ENCODE measurements at regions not wholly inside any gene's neighbourhood (a gene's known extent, or its start where the extent isn't known, plus 50 kb on each side); places are given as distances from the start of the nearest gene placed in this dataset.

DNA sequence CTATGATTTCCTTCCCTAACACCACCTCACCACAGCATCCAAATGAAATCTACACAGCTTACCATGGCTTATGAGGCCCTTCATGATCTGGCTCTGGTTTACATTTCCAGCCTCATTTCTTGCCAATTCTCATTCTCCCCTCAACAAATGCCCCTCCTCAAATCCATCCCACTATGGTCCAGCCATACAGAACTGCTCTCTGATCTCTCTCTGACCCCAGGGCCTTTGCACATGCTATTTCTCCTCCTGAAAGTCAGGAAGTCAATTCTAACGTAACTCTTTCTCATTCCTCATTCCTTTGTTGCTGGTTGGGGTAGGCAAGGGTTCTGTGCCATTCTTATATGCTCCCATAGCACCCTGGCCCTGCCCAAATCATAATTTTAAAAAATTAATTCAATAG is 120.0 kb downstream of the LRIG2 start:
- H3K36me3 ChIP-seq, result no peaks in the 10 kb centered on the region
- no peak for ATAC-seq
- H3K9me3 ChIP-seq, result no peaks in the 10 kb centered on the region
- no peak overlapping the region for H3K27ac ChIP-seq
- no peak overlapping the region for H3K4me3 ChIP-seq
- no peaks in the 10 kb centered on the region for H3K27me3 ChIP-seq
- no peak for TF ChIP-seq EP300 (IDR thresholded peaks at IDR 0.05)
- TF ChIP-seq, protein P1, sequence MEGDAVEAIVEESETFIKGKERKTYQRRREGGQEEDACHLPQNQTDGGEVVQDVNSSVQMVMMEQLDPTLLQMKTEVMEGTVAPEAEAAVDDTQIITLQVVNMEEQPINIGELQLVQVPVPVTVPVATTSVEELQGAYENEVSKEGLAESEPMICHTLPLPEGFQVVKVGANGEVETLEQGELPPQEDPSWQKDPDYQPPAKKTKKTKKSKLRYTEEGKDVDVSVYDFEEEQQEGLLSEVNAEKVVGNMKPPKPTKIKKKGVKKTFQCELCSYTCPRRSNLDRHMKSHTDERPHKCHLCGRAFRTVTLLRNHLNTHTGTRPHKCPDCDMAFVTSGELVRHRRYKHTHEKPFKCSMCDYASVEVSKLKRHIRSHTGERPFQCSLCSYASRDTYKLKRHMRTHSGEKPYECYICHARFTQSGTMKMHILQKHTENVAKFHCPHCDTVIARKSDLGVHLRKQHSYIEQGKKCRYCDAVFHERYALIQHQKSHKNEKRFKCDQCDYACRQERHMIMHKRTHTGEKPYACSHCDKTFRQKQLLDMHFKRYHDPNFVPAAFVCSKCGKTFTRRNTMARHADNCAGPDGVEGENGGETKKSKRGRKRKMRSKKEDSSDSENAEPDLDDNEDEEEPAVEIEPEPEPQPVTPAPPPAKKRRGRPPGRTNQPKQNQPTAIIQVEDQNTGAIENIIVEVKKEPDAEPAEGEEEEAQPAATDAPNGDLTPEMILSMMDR (IDR thresholded peaks at IDR 0.05), result no peak
- TF ChIP-seq POLR2AphosphoS5 (IDR thresholded peaks at IDR 0.05), result no peak
- TF ChIP-seq POLR2A (IDR thresholded peaks at IDR 0.05), result no peak
- no peaks in the 10 kb centered on the region for H3K4me1 ChIP-seq
- 73 to 100% methylated on average over 1 of the region's 1 CpG for WGBS, 2 donors (ENCODE audit: low coverage in 1 of 2)

DNA sequence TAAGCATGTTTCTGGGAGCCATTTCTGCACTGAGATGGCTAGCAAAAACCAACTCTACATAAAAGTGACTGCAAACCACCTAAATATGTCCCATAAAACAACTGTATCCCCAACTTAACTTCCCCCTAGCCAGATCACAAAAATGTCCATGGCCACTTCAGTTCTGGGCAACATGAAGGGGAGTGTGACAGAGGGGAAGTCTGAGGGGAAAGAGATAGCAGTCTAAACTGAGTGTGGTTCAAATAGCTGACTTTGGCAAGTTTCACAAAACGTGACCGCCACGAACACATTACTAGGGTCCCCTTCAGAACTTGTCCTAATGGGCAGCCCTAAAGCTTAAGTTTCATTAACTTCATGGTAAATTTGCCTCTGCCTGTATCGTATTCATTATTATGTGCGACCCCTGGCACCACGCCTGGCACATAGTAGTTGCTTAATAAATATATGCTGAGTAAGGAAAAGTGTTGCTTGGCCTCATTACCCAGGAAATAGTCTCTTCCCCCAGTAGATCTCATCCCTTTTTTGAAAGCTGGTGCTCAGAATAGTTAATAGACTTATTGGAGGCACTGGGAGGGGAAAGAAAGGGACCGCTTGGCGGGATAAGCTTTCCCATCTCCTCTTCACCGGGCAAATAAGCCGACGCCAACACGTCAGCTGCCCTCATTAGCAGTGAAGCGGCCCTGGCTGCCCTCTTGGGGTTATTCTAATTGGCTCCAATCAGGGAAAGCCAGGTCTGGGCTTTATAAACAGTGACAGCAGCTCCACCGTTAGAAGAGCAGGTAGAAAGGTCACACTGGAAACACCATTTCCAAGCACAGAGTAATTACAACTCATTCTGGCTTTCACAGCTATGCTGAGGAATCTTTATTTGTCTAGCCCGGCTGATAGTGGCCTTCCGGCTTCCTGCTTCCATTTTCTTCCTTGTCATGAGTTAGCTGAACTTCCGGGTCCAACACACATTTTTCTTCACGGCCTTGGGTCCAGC is 122.1 kb downstream of the LRIG2 start:
- no peaks in the 10 kb centered on the region for H3K4me1 ChIP-seq
- H3K4me3 ChIP-seq, result no peak overlapping the region
- no peaks in the 10 kb centered on the region for H3K9me3 ChIP-seq
- H3K36me3 ChIP-seq, result no peaks in the 10 kb centered on the region
- TF ChIP-seq POLR2A (IDR thresholded peaks at IDR 0.05) (no peak), EP300 (IDR thresholded peaks at IDR 0.05) (no peak), POLR2AphosphoS5 (IDR thresholded peaks at IDR 0.05) (no peak)
- TF ChIP-seq, protein P1 (IDR thresholded peaks at IDR 0.05), result no peak
- H3K27me3 ChIP-seq, result no peaks in the 10 kb centered on the region
- 66 to 83% methylated on average over 4 to 18 of the region's 18 CpGs for WGBS, 2 donors (ENCODE audit: low coverage in 1 of 2)
- no peak overlapping the region for H3K27ac ChIP-seq
- no peak for ATAC-seq

DNA sequence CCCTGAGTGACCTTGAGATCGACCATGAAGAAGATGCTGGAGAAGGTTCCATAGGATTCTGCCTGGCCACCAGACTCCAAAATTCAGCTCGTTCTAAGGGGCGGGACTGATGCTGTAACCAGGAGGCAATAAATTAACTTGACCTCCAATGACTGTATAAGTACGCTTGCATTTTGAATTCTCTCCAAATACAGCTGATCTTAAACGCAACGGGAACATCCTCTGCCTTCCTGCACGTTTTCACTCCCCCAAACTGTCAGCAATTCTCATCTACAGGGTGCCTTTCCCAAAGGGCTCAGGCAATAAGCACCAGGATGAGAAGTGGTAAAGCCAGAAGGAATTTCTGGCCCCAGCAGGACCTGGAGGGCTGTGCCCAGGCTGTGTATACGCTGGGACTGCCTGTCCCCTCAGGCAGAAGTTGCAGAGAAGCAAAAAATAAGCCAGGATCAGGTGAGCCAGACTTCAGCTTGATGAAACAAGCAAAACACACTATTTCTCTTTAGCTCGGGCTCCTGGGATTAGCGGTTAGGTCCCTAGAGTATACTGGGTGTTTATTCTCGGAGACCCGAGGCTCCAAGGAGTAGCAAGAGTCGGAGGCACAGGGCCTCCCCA is 124.8 kb downstream of the LRIG2 start:
- 32 to 54% methylated on average over 8 of the region's 13 CpGs for WGBS, 2 donors (ENCODE audit: low coverage in 1 of 2)

DNA sequence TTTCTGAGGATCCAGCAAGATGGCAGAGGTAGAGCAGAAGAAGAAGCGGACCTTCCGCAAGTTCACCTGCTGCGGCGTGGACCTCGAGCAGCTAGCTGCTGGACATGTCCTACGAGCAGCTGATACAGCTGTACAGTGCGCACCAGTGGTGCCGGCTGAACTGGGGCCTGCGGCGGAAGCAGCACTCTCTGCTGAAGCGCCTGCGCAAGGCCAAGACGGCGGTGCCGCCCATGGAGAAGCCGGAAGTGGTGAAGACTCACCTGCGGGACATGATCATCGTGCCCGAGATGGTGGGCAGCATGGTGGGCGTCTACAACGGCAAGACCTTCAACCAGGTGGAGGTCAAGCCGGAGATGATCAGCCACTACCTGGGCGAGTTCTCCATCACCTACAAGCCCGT is 125.8 kb downstream of the LRIG2 start:
- ATAC-seq, result no peak
- WGBS, 2 donors (ENCODE audit: low coverage in 1 of 2), result 96 to 97% methylated on average over 13 to 15 of the region's 24 CpGs

More for the DNA sequence above, 124.8 kb downstream of the LRIG2 start:
- Histone ChIP-seq H3K4me3 (no peak overlapping the region), H3K27me3 (no peaks in the 10 kb centered on the region), H3K27ac (no peak overlapping the region), H3K36me3 (no peaks in the 10 kb centered on the region), H3K4me1 (no peaks in the 10 kb centered on the region), H3K9me3 (no peaks in the 10 kb centered on the region)
- TF ChIP-seq EP300 (IDR thresholded peaks at IDR 0.05), result no peak
- TF ChIP-seq, protein P1 (IDR thresholded peaks at IDR 0.05), result no peak
- no peak for TF ChIP-seq POLR2A (IDR thresholded peaks at IDR 0.05)
- no peak for ATAC-seq

DNA sequence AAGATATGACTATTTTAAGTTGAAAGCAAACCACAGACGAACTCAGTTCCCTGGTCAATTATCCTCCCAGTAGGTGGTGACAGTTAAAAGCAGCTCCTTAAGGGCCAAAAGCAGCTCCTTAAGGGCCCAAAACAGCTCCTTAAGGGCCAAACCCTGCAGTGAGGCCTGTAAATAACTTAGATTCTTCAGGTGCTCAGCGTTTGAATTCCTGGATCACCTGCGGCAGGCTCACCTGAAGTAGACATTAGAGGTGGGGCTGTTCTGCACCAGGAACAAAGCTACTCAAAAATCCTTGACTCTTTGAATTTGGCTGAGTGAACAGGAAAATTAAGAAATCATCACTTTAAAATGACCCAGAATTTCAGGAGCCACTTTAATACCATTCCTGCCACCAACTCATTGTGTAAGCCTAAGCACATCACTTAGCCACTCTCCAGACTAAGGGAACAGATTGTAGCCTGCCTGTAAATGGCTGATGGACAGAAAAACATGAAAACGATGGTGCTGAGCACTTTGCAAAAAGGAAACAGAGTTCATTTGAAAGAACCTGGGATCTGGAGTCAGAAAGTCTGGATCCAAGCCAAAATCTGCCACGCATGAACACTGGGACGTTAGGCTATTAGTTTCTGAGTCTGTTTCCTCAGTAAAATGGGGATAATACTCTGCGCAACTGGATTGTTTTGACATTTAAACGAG is 126.9 kb downstream of the LRIG2 start:
- WGBS, 2 donors (ENCODE audit: low coverage in 1 of 2), result 41 to 43% methylated on average over 6 to 8 of the region's 8 CpGs
- peaks cover 0 to 3% (median 0%) of the 10 kb centered on the region in 3 donors for H3K9me3 ChIP-seq

More for the DNA sequence above, 125.8 kb downstream of the LRIG2 start:
- Histone ChIP-seq H3K4me3 (no peak overlapping the region), H3K4me1 (no peaks in the 10 kb centered on the region), H3K9me3 (no peaks in the 10 kb centered on the region), H3K27me3 (no peaks in the 10 kb centered on the region), H3K36me3 (no peaks in the 10 kb centered on the region), H3K27ac (no peak overlapping the region)
- TF ChIP-seq EP300 (IDR thresholded peaks at IDR 0.05), result no peak
- TF ChIP-seq POLR2AphosphoS5 (IDR thresholded peaks at IDR 0.05), result no peak
- TF ChIP-seq POLR2A (IDR thresholded peaks at IDR 0.05), result no peak

More for the DNA sequence above, 126.9 kb downstream of the LRIG2 start:
- ATAC-seq, result no peak
- Histone ChIP-seq H3K27ac (no peak overlapping the region), H3K4me1 (no peaks in the 10 kb centered on the region), H3K36me3 (no peaks in the 10 kb centered on the region), H3K4me3 (no peak overlapping the region), H3K27me3 (no peaks in the 10 kb centered on the region)
- TF ChIP-seq EP300 (IDR thresholded peaks at IDR 0.05), result no peak

Data from gastroesophageal sphincter (tissue), 4 donors.